H1 (cell line): ENCODE measurements at regions not wholly inside any gene's neighbourhood (a gene's known extent, or its start where the extent isn't known, plus 50 kb on each side); places are given as distances from the start of the nearest gene placed in this dataset.

Experiments used
- CTCF ChIA-PET: fragments of 300-600 bp; sonication (Branson Sonifier 250); formaldehyde crosslinking; loops from one replicate; lab custom pipeline; 2021; ENCODE audit not compliant: partially characterized antibody; lab: Charles Lee
- POLR2A ChIA-PET: fragments of 300-600 bp; sonication (Branson Sonifier 250); formaldehyde crosslinking; loops from one replicate; lab custom pipeline; 2021; ENCODE audit warnings: inconsistent platforms; ENCODE audit not compliant: partially characterized antibody; lab: Charles Lee
- DNase-seq, 2 experiments: peaks; one replicate each; pipeline versions ENCODE4 v3.0.0 to v3.0.0-alpha.2; 2010 to 2022; ENCODE audit warnings: low spot score in 2 of 2, low read depth in 1 of 2, mixed read lengths in 1 of 2
- FAIRE-seq: peaks from 2 replicates; lab custom pipeline; 2011; peaks lifted over from hg19 to GRCh38; lab: Jason Lieb, UNC
- H2AFZ ChIP-seq: 2 replicates; pipeline ENCODE4 v1.8.1; 2012; ENCODE audit warnings: low read length, inconsistent platforms
- H2AK5ac ChIP-seq: 2 replicates; pipeline ENCODE4 v1.6.1; 2013; ENCODE audit warnings: low read depth, low read length
- H2BK120ac ChIP-seq: replicated peaks from 2 replicates; pipeline ENCODE3; 2013; ENCODE audit warnings: low read depth, low read length, inconsistent platforms
- H2BK12ac ChIP-seq: 2 replicates; pipeline ENCODE4 v1.6.1; 2013; ENCODE audit warnings: low read depth, low read length
- H2BK15ac ChIP-seq: 2 replicates; pipeline ENCODE4 v1.6.1; 2013; ENCODE audit warnings: low read length
- H2BK20ac ChIP-seq: 2 replicates; pipeline ENCODE4 v1.6.1; 2013; ENCODE audit warnings: low read length
- H2BK5ac ChIP-seq: 2 replicates; pipeline ENCODE4 v1.6.1; 2013; ENCODE audit warnings: low read depth, low read length
- H3K14ac ChIP-seq: 2 replicates; pipeline ENCODE4 v1.6.1; 2013; ENCODE audit warnings: inconsistent platforms; ENCODE audit not compliant: insufficient read length
- H3K18ac ChIP-seq: 2 replicates; pipeline ENCODE4 v1.6.1; 2013; ENCODE audit warnings: low read length; ENCODE audit errors: extremely low read depth
- H3K23ac ChIP-seq: 2 replicates; pipeline ENCODE4 v1.6.1; 2013; ENCODE audit warnings: inconsistent platforms; ENCODE audit not compliant: insufficient read length
- H3K23me2 ChIP-seq: 2 replicates; pipeline ENCODE4 v1.6.1; 2013; ENCODE audit warnings: low read depth, low read length
- H3K27ac ChIP-seq: 2 replicates; pipeline ENCODE4 v1.6.1; 2011; ENCODE audit warnings: low read depth, low read length, inconsistent platforms
- H3K27me3 ChIP-seq, 4 experiments: replicated peaks in 1 of 4; 1 replicate in 1 of 4; 2 replicates in 3 of 4; pipeline versions ENCODE4 v1.6.1 to v1.8.1; 2011 to 2013; ENCODE audit warnings: low read length in 3 of 4, mild to moderate bottlenecking in 3 of 4, inconsistent platforms in 2 of 4, mixed read lengths in 2 of 4, moderate library complexity in 1 of 4; ENCODE audit not compliant: control insufficient read depth in 3 of 4, insufficient read depth in 3 of 4; ENCODE audit errors: extremely low read depth in 1 of 4
- H3K36me3 ChIP-seq, 4 experiments: 2 replicates each; pipeline versions ENCODE4 v1.6.1 to v1.8.1; 2011 to 2013; ENCODE audit warnings: mild to moderate bottlenecking in 4 of 4, low read length in 3 of 4, moderate library complexity in 2 of 4, control low read depth in 1 of 4, inconsistent platforms in 1 of 4; ENCODE audit not compliant: insufficient read depth in 4 of 4, control insufficient read depth in 2 of 4
- H3K4ac ChIP-seq: replicated peaks from 2 replicates; pipeline ENCODE3; 2013; ENCODE audit warnings: low read length, low read depth, mixed read lengths, inconsistent platforms; ENCODE audit not compliant: insufficient read length
- H3K4me1 ChIP-seq, 4 experiments: replicated peaks in 1 of 4; 1 replicate in 1 of 4; 2 replicates in 3 of 4; pipeline versions ENCODE4 v1.6.1 to v1.8.1; 2011 to 2013; ENCODE audit warnings: low read length in 3 of 4, inconsistent platforms in 2 of 4, mixed read lengths in 1 of 4; ENCODE audit not compliant: insufficient read depth in 4 of 4, control insufficient read depth in 3 of 4
- H3K4me2 ChIP-seq, 2 experiments: 2 replicates each; pipeline versions ENCODE4 v1.6.1 to v1.8.1; 2011 to 2013; ENCODE audit warnings: low read depth in 2 of 2, low read length in 2 of 2, control low read depth in 1 of 2, inconsistent platforms in 1 of 2, mild to moderate bottlenecking in 1 of 2; ENCODE audit not compliant: insufficient read depth in 1 of 2
- H3K4me3 ChIP-seq, 4 experiments: fragments of 200-600, 300-600 bp in 1 of 4; sonication (generic), shearing (Covaris generic), sonication (Bioruptor Twin) in 1 of 4; 2 replicates each; pipeline versions ENCODE4 v1.5.1 to v1.8.1; 2011 to 2016; ENCODE audit warnings: low read length in 4 of 4, low read depth in 3 of 4, control low read depth in 2 of 4, inconsistent platforms in 2 of 4, mild to moderate bottlenecking in 2 of 4, mixed read lengths in 1 of 4, moderate library complexity in 1 of 4; ENCODE audit not compliant: insufficient read depth in 2 of 4; ENCODE audit errors: extremely low read depth in 1 of 4
- H3K56ac ChIP-seq: replicated peaks from 2 replicates; pipeline ENCODE3; 2013; ENCODE audit warnings: low read depth, mild to moderate bottlenecking, mixed read lengths, low read length, inconsistent platforms; ENCODE audit not compliant: insufficient read length
- H3K79me1 ChIP-seq: 2 replicates; pipeline ENCODE4 v1.6.1; 2013; ENCODE audit warnings: low read depth, low read length, control low read depth
- H3K79me2 ChIP-seq, 2 experiments: 2 replicates each; pipeline versions ENCODE4 v1.6.1 to v1.8.1; 2012 to 2013; ENCODE audit warnings: low read length in 2 of 2, mild to moderate bottlenecking in 2 of 2, inconsistent platforms in 1 of 2; ENCODE audit not compliant: insufficient read depth in 2 of 2, control insufficient read depth in 1 of 2
- H3K9ac ChIP-seq, 4 experiments: replicated peaks in 1 of 4; 1 replicate in 1 of 4; 2 replicates in 3 of 4; pipeline versions ENCODE4 v1.6.1 to v1.8.1; 2011 to 2013; ENCODE audit warnings: low read depth in 3 of 4, low read length in 3 of 4, control low read depth in 2 of 4, mild to moderate bottlenecking in 2 of 4, moderate library complexity in 2 of 4, inconsistent platforms in 1 of 4; ENCODE audit errors: extremely low read depth in 1 of 4
- H3K9me3 ChIP-seq, 2 experiments: 2 replicates each; pipeline versions ENCODE4 v1.6.1 to v1.8.1; 2012 to 2013; ENCODE audit warnings: mild to moderate bottlenecking in 2 of 2, moderate library complexity in 2 of 2, control low read depth in 1 of 2, inconsistent platforms in 1 of 2, low read depth in 1 of 2, low read length in 1 of 2, mixed read lengths in 1 of 2; ENCODE audit not compliant: insufficient read depth in 2 of 2
- H4K20me1 ChIP-seq, 2 experiments: replicated peaks in 1 of 2; 2 replicates each; pipeline versions ENCODE3 to v1.8.1; 2011 to 2013; ENCODE audit warnings: inconsistent platforms in 2 of 2, low read length in 2 of 2, mild to moderate bottlenecking in 1 of 2; ENCODE audit not compliant: insufficient read depth in 2 of 2, control insufficient read depth in 1 of 2
- H4K5ac ChIP-seq: 2 replicates; pipeline ENCODE4 v1.6.1; 2013; ENCODE audit warnings: low read length, low read depth, mixed read lengths, inconsistent platforms; ENCODE audit not compliant: insufficient read length
- H4K8ac ChIP-seq: 2 replicates; pipeline ENCODE4 v1.8.0; 2013; ENCODE audit warnings: mild to moderate bottlenecking, moderate library complexity, low read length, inconsistent platforms; ENCODE audit not compliant: insufficient read depth; ENCODE audit errors: extremely low read depth
- H4K91ac ChIP-seq: replicated peaks from 2 replicates; pipeline ENCODE3; 2013; ENCODE audit warnings: low read length, mixed read lengths, inconsistent platforms; ENCODE audit not compliant: insufficient read length
- BACH1 ChIP-seq: IDR thresholded peaks from 2 replicates; pipeline ENCODE4 v1.6.1; 2012; ENCODE audit warnings: low read length, improper control_type of control experiment
- BRCA1 ChIP-seq: IDR thresholded peaks from 2 replicates; pipeline ENCODE4 v1.6.1; 2012; ENCODE audit warnings: low read depth, low read length, improper control_type of control experiment
- CBX5 ChIP-seq: fragments of 300-800, 300-1000 bp; sonication (generic); IDR thresholded peaks from 2 replicates; pipeline ENCODE4 v1.7.1; 2016; ENCODE audit warnings: antibody characterized with exemption, low read length, low read depth
- CREB1 ChIP-seq: IDR thresholded peaks from 2 replicates; pipeline ENCODE4 v1.6.1; 2012; ENCODE audit warnings: inconsistent platforms
- HDAC6 ChIP-seq: IDR thresholded peaks from one replicate; pipeline ENCODE4 v1.7.1; 2012; ENCODE audit warnings: low read depth, mild to moderate bottlenecking, inconsistent platforms, low read length, moderate library complexity
- NANOG ChIP-seq: IDR thresholded peaks from 2 replicates; pipeline ENCODE4 v1.6.1; 2011; ENCODE audit warnings: low read length, low read depth, mild to moderate bottlenecking, inconsistent platforms; ENCODE audit not compliant: insufficient read depth, poor library complexity, severe bottlenecking
- POU5F1 ChIP-seq: IDR thresholded peaks from 2 replicates; pipeline ENCODE4 v1.6.1; 2011; ENCODE audit warnings: low read depth, mild to moderate bottlenecking, low read length, moderate library complexity
- RAD21 ChIP-seq, 2 experiments: IDR thresholded peaks in 1 of 2; conservative IDR thresholded peaks in 1 of 2; 2 replicates each; pipeline ENCODE4 v1.6.1; 2011; ENCODE audit warnings: low read depth in 2 of 2, low read length in 2 of 2, improper control_type of control experiment in 1 of 2, inconsistent platforms in 1 of 2, mild to moderate bottlenecking in 1 of 2, moderate library complexity in 1 of 2
- SAP30 ChIP-seq: fragments of 300-600 bp; sonication (generic); IDR thresholded peaks from 2 replicates; pipeline ENCODE4 v1.7.1; 2012; ENCODE audit warnings: low read length, moderate library complexity, mild to moderate bottlenecking, inconsistent platforms; ENCODE audit not compliant: insufficient read depth, insufficient replicate concordance
- SRF ChIP-seq: IDR thresholded peaks from 2 replicates; pipeline ENCODE4 v1.6.1; 2011; ENCODE audit warnings: mild to moderate bottlenecking, low read depth, low read length, moderate library complexity
- ZNF274 ChIP-seq: IDR thresholded peaks from 2 replicates; pipeline ENCODE4 v1.7.0; 2012; ENCODE audit warnings: low read length, borderline replicate concordance; ENCODE audit errors: extremely low read depth
- WGBS, 2 experiments: shearing (Covaris generic) in 1 of 2; methylation state at CpG; one replicate each; pipeline versions ENCODE4 v1.1.6 to v1.1.7; 2013 to 2015; ENCODE audit warnings: low lambda C conversion rate in 2 of 2, mixed read lengths in 2 of 2, inconsistent platforms in 1 of 2, low coverage in 1 of 2, missing lambda C conversion rate in 1 of 2; ENCODE audit not compliant: insufficient replicate concordance in 2 of 2, insufficient coverage in 1 of 2, insufficient read length in 1 of 2; ENCODE audit errors: extremely low coverage in 1 of 2, missing lambda C conversion rate in 1 of 2; 5-methylcytosine and 5-hydroxymethylcytosine counted together
- TF ChIP-seq, protein P1 (sequence below): IDR thresholded peaks from 2 replicates; pipeline ENCODE4 v1.6.1; 2012; ENCODE audit warnings: inconsistent platforms

GRCh38 chr12:113678223-113679119, 206.8 kb upstream of the LHX5 start:
- 91% methylated on average over 16 of the region's 16 CpGs; no CpG with 5 or more reads in 1 of the 2 experiments for whole genome bisulfite sequencing, 2 experiments
- no peak for DNase-seq

More at GRCh38 chr12:113678223-113679119, 206.8 kb upstream of the LHX5 start:
- Histone ChIP-seq H4K20me1 (no peaks in the 10 kb centered on the region), H4K91ac (no peak overlapping the region), H2BK5ac (no peak overlapping the region), H3K56ac (no peak overlapping the region), H3K9me3 (no peaks in the 10 kb centered on the region), H3K4me2 (no peak overlapping the region), H3K36me3 (no peaks in the 10 kb centered on the region), H3K27me3 (no peaks in the 10 kb centered on the region), H3K9ac (no peak overlapping the region), H2BK12ac (no peak overlapping the region), H3K4ac (no peak overlapping the region), H2AK5ac (no peak overlapping the region), H4K5ac (no peak overlapping the region), H4K8ac (no peak overlapping the region), H2AFZ (no peak overlapping the region), H3K79me1 (no peaks in the 10 kb centered on the region), H3K4me3 (no peak overlapping the region), H2BK15ac (no peak overlapping the region), H3K23me2 (no peaks in the 10 kb centered on the region; the same call in 1 of the 2 replicates), H2BK120ac (no peak overlapping the region), H3K23ac (no peak overlapping the region), H3K79me2 (no peaks in the 10 kb centered on the region), H2BK20ac (no peak overlapping the region), H3K18ac (no peak overlapping the region), H3K27ac (no peak overlapping the region), H3K4me1 (no peaks in the 10 kb centered on the region), H3K14ac (no peak overlapping the region)
- POLR2A ChIA-PET: no interaction called here
- FAIRE-seq: no peak
- TF ChIP-seq, protein P1, sequence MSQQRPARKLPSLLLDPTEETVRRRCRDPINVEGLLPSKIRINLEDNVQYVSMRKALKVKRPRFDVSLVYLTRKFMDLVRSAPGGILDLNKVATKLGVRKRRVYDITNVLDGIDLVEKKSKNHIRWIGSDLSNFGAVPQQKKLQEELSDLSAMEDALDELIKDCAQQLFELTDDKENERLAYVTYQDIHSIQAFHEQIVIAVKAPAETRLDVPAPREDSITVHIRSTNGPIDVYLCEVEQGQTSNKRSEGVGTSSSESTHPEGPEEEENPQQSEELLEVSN: no peak
- TF ChIP-seq SAP30 (no peak), ZNF274 (no peak), NANOG (no peak), HDAC6 (no peak), BRCA1 (no peak), SRF (no peak), RAD21 (IDR thresholded peaks at IDR 0.05 in 1 of 2, conservative IDR thresholded peaks at IDR 0.05 in 1 of 2; ENCODE audit: low read depth in 2 of 2, low read length in 2 of 2) (no peak), BACH1 (no peak), CREB1 (no peak), CBX5 (no peak), POU5F1 (no peak)
- CTCF ChIA-PET: interaction anchor here (1.0 to 3.1 kb wide), 2 partner anchors 12 to 56 kb away, joined by 3 to 10 read pairs; no protein-coding TSS in a partner anchor
